ENCODE measurements at regions not wholly inside any gene's neighbourhood (a gene's known extent, or its start where the extent isn't known, plus 50 kb on each side); places are given as distances from the start of the nearest gene placed in this dataset.

DNA sequence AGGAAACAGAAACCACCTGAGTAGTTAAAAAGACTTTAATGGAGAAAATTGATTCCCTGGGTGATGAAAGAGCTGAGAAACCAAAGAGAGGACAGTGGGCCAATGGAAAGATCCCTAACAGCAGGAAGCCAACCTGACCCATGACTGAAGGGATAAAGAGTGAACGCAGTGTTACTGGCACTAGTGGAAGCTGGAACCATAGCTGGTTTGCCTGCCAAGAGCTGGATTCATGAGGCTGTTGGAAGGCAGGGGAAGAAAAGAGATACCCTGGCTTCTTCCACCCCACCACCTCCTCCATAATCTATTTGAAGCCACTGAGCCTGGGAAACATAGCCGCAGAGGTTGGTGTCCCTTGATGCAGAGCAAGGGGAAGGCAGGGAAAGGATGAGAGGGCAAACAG, 125.5 kb upstream of the PRKD1 start:
- TF ChIP-seq, protein P1, sequence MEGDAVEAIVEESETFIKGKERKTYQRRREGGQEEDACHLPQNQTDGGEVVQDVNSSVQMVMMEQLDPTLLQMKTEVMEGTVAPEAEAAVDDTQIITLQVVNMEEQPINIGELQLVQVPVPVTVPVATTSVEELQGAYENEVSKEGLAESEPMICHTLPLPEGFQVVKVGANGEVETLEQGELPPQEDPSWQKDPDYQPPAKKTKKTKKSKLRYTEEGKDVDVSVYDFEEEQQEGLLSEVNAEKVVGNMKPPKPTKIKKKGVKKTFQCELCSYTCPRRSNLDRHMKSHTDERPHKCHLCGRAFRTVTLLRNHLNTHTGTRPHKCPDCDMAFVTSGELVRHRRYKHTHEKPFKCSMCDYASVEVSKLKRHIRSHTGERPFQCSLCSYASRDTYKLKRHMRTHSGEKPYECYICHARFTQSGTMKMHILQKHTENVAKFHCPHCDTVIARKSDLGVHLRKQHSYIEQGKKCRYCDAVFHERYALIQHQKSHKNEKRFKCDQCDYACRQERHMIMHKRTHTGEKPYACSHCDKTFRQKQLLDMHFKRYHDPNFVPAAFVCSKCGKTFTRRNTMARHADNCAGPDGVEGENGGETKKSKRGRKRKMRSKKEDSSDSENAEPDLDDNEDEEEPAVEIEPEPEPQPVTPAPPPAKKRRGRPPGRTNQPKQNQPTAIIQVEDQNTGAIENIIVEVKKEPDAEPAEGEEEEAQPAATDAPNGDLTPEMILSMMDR (IDR thresholded peaks at IDR 0.05), result no peak
- TF ChIP-seq POLR2A (IDR thresholded peaks at IDR 0.05), result no peak

All from esophagus squamous epithelium (tissue), 4 donors.